Endodermal cell (in vitro differentiated cells): ENCODE measurements at regions not wholly inside any gene's neighbourhood (a gene's known extent, or its start where the extent isn't known, plus 50 kb on each side); places are given as distances from the start of the nearest gene placed in this dataset.

Experiments used
- DNase-seq: peaks from one replicate; pipeline ENCODE4 v3.0.0-alpha.2; 2017
- H3K27ac ChIP-seq: 2 replicates; pipeline ENCODE4 v1.5.1; 2013; ENCODE audit warnings: mild to moderate bottlenecking, low read depth, low read length, moderate library complexity
- H3K27me3 ChIP-seq: 2 replicates; pipeline ENCODE4 v1.6.1; 2013; ENCODE audit warnings: mild to moderate bottlenecking, low read length, moderate library complexity; ENCODE audit not compliant: insufficient read depth, control insufficient read depth, poor library complexity, severe bottlenecking
- H3K36me3 ChIP-seq: 2 replicates; pipeline ENCODE4 v1.7.0; 2013; ENCODE audit warnings: mild to moderate bottlenecking, low read length, moderate library complexity; ENCODE audit not compliant: control insufficient read depth, insufficient read depth
- H3K4me1 ChIP-seq: one replicate; pipeline ENCODE4 v1.7.0; 2013; ENCODE audit warnings: low read length; ENCODE audit not compliant: control insufficient read depth, insufficient read depth
- H3K4me3 ChIP-seq: 2 replicates; pipeline ENCODE4 v1.5.1; 2013; ENCODE audit warnings: mild to moderate bottlenecking, low read length, moderate library complexity
- H3K9ac ChIP-seq: 2 replicates; pipeline ENCODE4 v1.6.1; 2013; ENCODE audit warnings: mild to moderate bottlenecking, low read length, moderate library complexity; ENCODE audit not compliant: poor library complexity, severe bottlenecking; ENCODE audit errors: extremely low read depth
- H3K9me3 ChIP-seq: 2 replicates; pipeline ENCODE4 v1.6.1; 2013; ENCODE audit warnings: mild to moderate bottlenecking, low read length, moderate library complexity; ENCODE audit not compliant: control insufficient read depth
- H3K27ac Mint-ChIP-seq: 2 replicates; pipeline ENCODE4 v1.8.0; 2020; ENCODE audit warnings: mixed read lengths
- H3K27me3 Mint-ChIP-seq: 2 replicates; pipeline ENCODE4 v1.8.0; 2021; ENCODE audit warnings: mild to moderate bottlenecking, mixed read lengths; ENCODE audit not compliant: insufficient read depth
- H3K36me3 Mint-ChIP-seq: 2 replicates; pipeline ENCODE4 v1.8.0; 2020; ENCODE audit warnings: low read depth, mixed read lengths
- H3K4me1 Mint-ChIP-seq: 2 replicates; pipeline ENCODE4 v1.8.0; 2020; ENCODE audit warnings: mixed read lengths
- H3K4me3 Mint-ChIP-seq: 2 replicates; pipeline ENCODE4 v1.8.0; 2020; ENCODE audit warnings: mild to moderate bottlenecking, moderate library complexity, mixed read lengths
- H3K9me3 Mint-ChIP-seq: 2 replicates; pipeline ENCODE4 v1.8.0; 2020; ENCODE audit warnings: mild to moderate bottlenecking, mixed read lengths
- CTCF ChIP-seq: fragments of 200-600 bp; sonication (generic); conservative IDR thresholded peaks from 2 replicates; pipeline ENCODE4 v1.5.0; 2021; ENCODE audit warnings: antibody characterized with exemption, mild to moderate bottlenecking
- WGBS, 2 experiments: methylation state at CpG; one replicate each; pipeline versions ENCODE4 v1.1.5 to v1.1.7; 2013; ENCODE audit warnings: missing lambda C conversion rate in 2 of 2, mixed read lengths in 1 of 2; ENCODE audit not compliant: insufficient coverage in 1 of 2, insufficient read length in 1 of 2; 5-methylcytosine and 5-hydroxymethylcytosine counted together

- Histone ChIP-seq H3K9me3 (no peaks in the 10 kb centered on the region), H3K27me3 (no peaks in the 10 kb centered on the region), H3K27ac (peak overlapping the region; percentile 18), H3K4me3 (no peak overlapping the region), H3K4me1 (no peaks in the 10 kb centered on the region), H3K9ac (no peak overlapping the region), H3K36me3 (no peaks in the 10 kb centered on the region)
- Mint-ChIP-seq H3K9me3 (no peaks in the 10 kb centered on the region), H3K27ac (no peak overlapping the region), H3K4me1 (no peaks in the 10 kb centered on the region), H3K4me3 (no peak overlapping the region), H3K27me3 (no peaks in the 10 kb centered on the region), H3K36me3 (no peaks in the 10 kb centered on the region)
- DNase-seq = no peak
- TF ChIP-seq CTCF = no peak
- 92 to 93% methylated on average over 6 to 7 of the region's 7 CpGs for WGBS, 2 experiments
Measured at GRCh38 chr2:221166292-221166691, 405.8 kb downstream of the EPHA4 start.

GRCh38 chr2:221167561-221167960 lies 404.5 kb downstream of the EPHA4 start:
- H3K4me3 Mint-ChIP-seq = no peak overlapping the region
- DNase-seq = no peak
- no peak overlapping the region for H3K27ac ChIP-seq
- no peaks in the 10 kb centered on the region for H3K4me1 ChIP-seq
- no peaks in the 10 kb centered on the region for H3K27me3 Mint-ChIP-seq
- no peaks in the 10 kb centered on the region for H3K4me1 Mint-ChIP-seq
- no peaks in the 10 kb centered on the region for H3K36me3 ChIP-seq
- H3K36me3 Mint-ChIP-seq = no peaks in the 10 kb centered on the region
- TF ChIP-seq CTCF = no peak
- no peak overlapping the region for H3K27ac Mint-ChIP-seq
- H3K27me3 ChIP-seq = no peaks in the 10 kb centered on the region
- H3K9me3 Mint-ChIP-seq = no peaks in the 10 kb centered on the region
- H3K4me3 ChIP-seq = no peak overlapping the region
- H3K9ac ChIP-seq = no peak overlapping the region
- no peaks in the 10 kb centered on the region for H3K9me3 ChIP-seq

GRCh38 chr2:221169724-221170123 lies 402.4 kb downstream of the EPHA4 start:
- Histone ChIP-seq H3K9me3 (no peaks in the 10 kb centered on the region), H3K27me3 (no peaks in the 10 kb centered on the region), H3K36me3 (no peaks in the 10 kb centered on the region), H3K9ac (no peak overlapping the region), H3K4me1 (no peaks in the 10 kb centered on the region), H3K27ac (no peak overlapping the region), H3K4me3 (no peak overlapping the region)
- DNase-seq = no peak
- no peaks in the 10 kb centered on the region for H3K36me3 Mint-ChIP-seq
- H3K9me3 Mint-ChIP-seq = no peaks in the 10 kb centered on the region
- no peak overlapping the region for H3K4me3 Mint-ChIP-seq
- H3K4me1 Mint-ChIP-seq = no peaks in the 10 kb centered on the region
- no peaks in the 10 kb centered on the region for H3K27me3 Mint-ChIP-seq
- H3K27ac Mint-ChIP-seq = no peak overlapping the region
- no peak for TF ChIP-seq CTCF
- WGBS, 2 experiments = 96% methylated on average over 3 to 6 of the region's 6 CpGs
